Lung (tissue), 11 donors: ENCODE measurements at regions not wholly inside any gene's neighbourhood (a gene's known extent, or its start where the extent isn't known, plus 50 kb on each side); places are given as distances from the start of the nearest gene placed in this dataset.
"Not testable (repeated sequence)": the region's sequence is repeated elsewhere in the genome, so short reads cannot be mapped to it uniquely, and the experiment has no call there.

ENCODE experiments used
- ATAC-seq: fragments of 200-7000 bp; cut with Tn5 transposase; one replicate; pipeline ENCODE4 v1.9.1; 2020; ENCODE audit warnings: moderate number of reproducible peaks; ENCODE audit not compliant: insufficient read depth, low FRiP score
- DNase-seq, 3 donors: peaks; one replicate each; pipeline ENCODE4 v3.0.0-alpha.2; 2013 to 2017
- H3K27ac ChIP-seq, 2 donors: one replicate each; pipeline ENCODE4 v1.5.1; 2013; ENCODE audit warnings: mild to moderate bottlenecking in 2 of 2, moderate library complexity in 2 of 2, control low read depth in 1 of 2, inconsistent platforms in 1 of 2, low read depth in 1 of 2, low read length in 1 of 2
- H3K27me3 ChIP-seq, 3 donors: one replicate each; pipeline ENCODE4 v1.5.1; 2013; ENCODE audit warnings: low read length in 2 of 3; ENCODE audit not compliant: control insufficient read depth in 3 of 3, insufficient read depth in 3 of 3
- H3K36me3 ChIP-seq, 4 donors: one replicate each; pipeline ENCODE4 v1.5.1; 2013; ENCODE audit warnings: low read length in 4 of 4, mild to moderate bottlenecking in 1 of 4, moderate library complexity in 1 of 4; ENCODE audit not compliant: control insufficient read depth in 4 of 4, insufficient read depth in 4 of 4
- H3K4me1 ChIP-seq, 5 donors: one replicate each; pipeline ENCODE4 v1.5.1; 2013; ENCODE audit warnings: low read length in 5 of 5, mild to moderate bottlenecking in 2 of 5, moderate library complexity in 1 of 5; ENCODE audit not compliant: control insufficient read depth in 5 of 5, insufficient read depth in 5 of 5
- H3K4me3 ChIP-seq: one replicate; pipeline ENCODE4 v1.5.1; 2013; ENCODE audit warnings: mild to moderate bottlenecking, control low read depth, moderate library complexity
- H3K9ac ChIP-seq, 2 donors: one replicate each; pipeline ENCODE4 v1.5.1; 2013; ENCODE audit warnings: low read length in 2 of 2, control low read depth in 1 of 2; ENCODE audit not compliant: insufficient read depth in 1 of 2
- H3K9me3 ChIP-seq, 4 donors: one replicate each; pipeline ENCODE4 v1.5.1; 2013; ENCODE audit warnings: low read length in 3 of 4, mild to moderate bottlenecking in 1 of 4, moderate library complexity in 1 of 4; ENCODE audit not compliant: control insufficient read depth in 4 of 4, insufficient read depth in 3 of 4
- CTCF ChIP-seq: IDR thresholded peaks from 2 replicates; pipeline ENCODE4 v1.5.1; 2012; ENCODE audit warnings: mild to moderate bottlenecking; ENCODE audit errors: control extremely low read depth, extremely low read depth
- WGBS, 2 donors: extraction: QIAGEN DNeasy Blood & Tissue Kit; methylation state at CpG; one replicate each; pipeline ENCODE4 v1.1.7; 2013; 5-methylcytosine and 5-hydroxymethylcytosine counted together
- donor health status: control.
- donor health status: control.
- donor health status: Bipolar disorder and iron deficiency.
- donor health status: healthy.
- donor health status: DM: yes; HTN: yes; CAD: no.

DNA sequence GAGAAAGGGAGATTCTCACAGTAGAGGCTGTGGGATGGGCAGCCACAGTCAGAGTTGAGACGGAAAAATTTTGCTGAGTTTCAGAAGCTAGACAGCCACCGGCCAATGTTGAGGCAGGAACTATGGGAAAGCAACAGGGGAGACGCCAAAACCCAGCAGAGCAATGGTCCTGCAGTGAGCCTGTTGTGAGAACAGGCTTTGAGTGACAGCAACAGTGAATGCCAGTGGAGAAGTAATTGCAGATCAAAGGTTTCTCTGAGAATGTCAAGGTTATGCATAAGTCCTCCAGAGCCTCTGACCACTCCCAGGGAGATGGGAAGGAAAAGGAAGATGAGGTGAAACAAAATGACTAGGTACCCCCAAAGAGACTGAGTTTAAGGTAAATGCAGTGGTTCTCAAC is 54.2 kb upstream of the DAAM1 start:
- H3K9me3 ChIP-seq = peaks cover 0 to 3% (median 0%) of the 10 kb centered on the region in 4 donors
- no peak for ATAC-seq
- DNase-seq = no peak
- no peak overlapping the region for H3K4me3 ChIP-seq
- TF ChIP-seq CTCF = no peak
- no peaks in the 10 kb centered on the region for H3K36me3 ChIP-seq
- H3K4me1 ChIP-seq = peaks cover 0 to 17% (median 0%) of the 10 kb centered on the region in 5 donors
- WGBS, 2 donors = 90 to 97% methylated on average over 3 of the region's 3 CpGs
- no peak overlapping the region for H3K27ac ChIP-seq
- H3K27me3 ChIP-seq = no peaks in the 10 kb centered on the region
- H3K9ac ChIP-seq = no peak overlapping the region

GRCh38 chr14:59137256-59137655 is 51.2 kb upstream of the DAAM1 start:
- 76 to 95% methylated on average over 3 of the region's 3 CpGs for WGBS, 2 donors
- Histone ChIP-seq H3K4me1 (peaks cover 0 to 6% (median 0%) of the 10 kb centered on the region in 5 donors), H3K36me3 (no peaks in the 10 kb centered on the region), H3K9me3 (peaks cover 0 to 3% (median 0%) of the 10 kb centered on the region in 4 donors), H3K4me3 (no peak overlapping the region), H3K27me3 (no peaks in the 10 kb centered on the region), H3K27ac (no peak overlapping the region), H3K9ac (no peak overlapping the region)
- ATAC-seq (no peak), DNase-seq (no peak)
- no peak for TF ChIP-seq CTCF

- not testable (repeated sequence) for H3K9me3 ChIP-seq, H3K4me3 ChIP-seq, DNase-seq, H3K9ac ChIP-seq, H3K27ac ChIP-seq, H3K36me3 ChIP-seq, H3K27me3 ChIP-seq, H3K4me1 ChIP-seq, ATAC-seq
- 74% methylated on average over 5 of the region's 5 CpGs for whole genome bisulfite sequencing, 2 donors
Observed at GRCh38 chr14:59138576-59138975, 49.9 kb upstream of the DAAM1 start.
